ENCODE measurements at regions not wholly inside any gene's neighbourhood (a gene's known extent, or its start where the extent isn't known, plus 50 kb on each side); places are given as distances from the start of the nearest gene placed in this dataset.

GRCh38 chr10:43000651-43001426, 76.0 kb upstream of the RET start:
- no peak for DNase-seq (ENCODE audit: low spot score)
- Mint-ChIP-seq H3K27me3 (ENCODE audit: insufficient read depth, low read depth) (no peaks in the 10 kb centered on the region), H3K4me3 (no peak overlapping the region), H3K27ac (no peak overlapping the region), H3K9me3 (no peaks in the 10 kb centered on the region), H3K4me1 (peaks cover 3% of the 10 kb centered on the region), H3K36me3 (no peaks in the 10 kb centered on the region)
- TF ChIP-seq EZH2 (IDR thresholded peaks at IDR 0.05) (no peak), CTCF (IDR thresholded peaks at IDR 0.05) (no peak), EZH2phosphoT487 (IDR thresholded peaks at IDR 0.05) (no peak)
- Histone ChIP-seq H3K27me3 (no peaks in the 10 kb centered on the region), H3F3A (ENCODE audit: low read depth) (no peaks in the 10 kb centered on the region), H3K27ac (no peak overlapping the region), H3K4me1 (no peaks in the 10 kb centered on the region), H3K36me3 (no peaks in the 10 kb centered on the region), H3K9ac (no peak overlapping the region), H4K20me1 (ENCODE audit: low read depth) (no peaks in the 10 kb centered on the region), H3K4me3 (no peak overlapping the region), H3K79me2 (ENCODE audit: low read depth) (no peaks in the 10 kb centered on the region), H3K4me2 (no peak overlapping the region), H2AFZ (replicated peaks) (no peak overlapping the region), H3K9me3 (ENCODE audit: low read depth) (no peaks in the 10 kb centered on the region)

- DNase-seq (ENCODE audit: low spot score), result no peak
These were observed 75.5 kb upstream of the RET start for GRCh38 chr10:43001427-43001795.

GRCh38 chr10:43002596-43002995, 74.3 kb upstream of the RET start:
- Histone ChIP-seq H2AFZ (replicated peaks) (no peak overlapping the region), H3K4me1 (no peaks in the 10 kb centered on the region), H3K79me2 (ENCODE audit: low read depth) (no peaks in the 10 kb centered on the region), H3K36me3 (no peaks in the 10 kb centered on the region), H3K9ac (no peak overlapping the region), H3F3A (ENCODE audit: low read depth) (no peaks in the 10 kb centered on the region), H3K27me3 (no peaks in the 10 kb centered on the region), H3K9me3 (ENCODE audit: low read depth) (no peaks in the 10 kb centered on the region), H3K4me3 (no peak overlapping the region), H4K20me1 (ENCODE audit: low read depth) (no peaks in the 10 kb centered on the region), H3K27ac (no peak overlapping the region), H3K4me2 (no peak overlapping the region)
- H3K9me3 Mint-ChIP-seq, result no peaks in the 10 kb centered on the region
- no peaks in the 10 kb centered on the region for H3K36me3 Mint-ChIP-seq
- TF ChIP-seq CTCF (IDR thresholded peaks at IDR 0.05) (no peak), EZH2 (IDR thresholded peaks at IDR 0.05) (no peak), EZH2phosphoT487 (IDR thresholded peaks at IDR 0.05) (no peak)
- H3K27me3 Mint-ChIP-seq (ENCODE audit: insufficient read depth, low read depth), result no peaks in the 10 kb centered on the region
- no peak overlapping the region for H3K27ac Mint-ChIP-seq
- no peak for DNase-seq (ENCODE audit: low spot score)
- H3K4me1 Mint-ChIP-seq, result peaks cover 3% of the 10 kb centered on the region
- H3K4me3 Mint-ChIP-seq, result no peak overlapping the region

More at GRCh38 chr10:43001427-43001795, 75.5 kb upstream of the RET start:
- Mint-ChIP-seq H3K9me3 (no peaks in the 10 kb centered on the region), H3K36me3 (no peaks in the 10 kb centered on the region), H3K27me3 (ENCODE audit: insufficient read depth, low read depth) (no peaks in the 10 kb centered on the region), H3K4me1 (peaks cover 3% of the 10 kb centered on the region), H3K4me3 (no peak overlapping the region), H3K27ac (no peak overlapping the region)
- H3K9me3 ChIP-seq (ENCODE audit: low read depth), result no peaks in the 10 kb centered on the region
- H3K79me2 ChIP-seq (ENCODE audit: low read depth), result no peaks in the 10 kb centered on the region
- H3K36me3 ChIP-seq, result no peaks in the 10 kb centered on the region
- H3K4me2 ChIP-seq, result no peak overlapping the region
- H3K27ac ChIP-seq, result no peak overlapping the region
- H3K9ac ChIP-seq, result no peak overlapping the region
- no peaks in the 10 kb centered on the region for H4K20me1 ChIP-seq (ENCODE audit: low read depth)
- no peaks in the 10 kb centered on the region for H3K4me1 ChIP-seq
- no peaks in the 10 kb centered on the region for H3K27me3 ChIP-seq
- TF ChIP-seq EZH2 (IDR thresholded peaks at IDR 0.05) (no peak), EZH2phosphoT487 (IDR thresholded peaks at IDR 0.05) (no peak), CTCF (IDR thresholded peaks at IDR 0.05) (no peak)
- H3F3A ChIP-seq (ENCODE audit: low read depth), result no peaks in the 10 kb centered on the region
- H3K4me3 ChIP-seq, result no peak overlapping the region
- H2AFZ ChIP-seq (replicated peaks), result no peak overlapping the region
